Loucy (cell line): ENCODE measurements at regions not wholly inside any gene's neighbourhood (a gene's known extent, or its start where the extent isn't known, plus 50 kb on each side); places are given as distances from the start of the nearest gene placed in this dataset.

Experiments
- EZH2phosphoT487 ChIP-seq: fragments of 200-600 bp; IDR thresholded peaks from 2 replicates; pipeline ENCODE4 v1.6.1; 2018; ENCODE audit warnings: antibody characterized with exemption, mild to moderate bottlenecking, moderate library complexity, borderline replicate concordance
- TF ChIP-seq, protein P1 (sequence below): fragments of 200-600 bp; sonication (generic); conservative IDR thresholded peaks from 2 replicates; pipeline ENCODE4 v1.5.1; 2014; ENCODE audit warnings: mild to moderate bottlenecking, antibody characterized with exemption, low read length

DNA sequence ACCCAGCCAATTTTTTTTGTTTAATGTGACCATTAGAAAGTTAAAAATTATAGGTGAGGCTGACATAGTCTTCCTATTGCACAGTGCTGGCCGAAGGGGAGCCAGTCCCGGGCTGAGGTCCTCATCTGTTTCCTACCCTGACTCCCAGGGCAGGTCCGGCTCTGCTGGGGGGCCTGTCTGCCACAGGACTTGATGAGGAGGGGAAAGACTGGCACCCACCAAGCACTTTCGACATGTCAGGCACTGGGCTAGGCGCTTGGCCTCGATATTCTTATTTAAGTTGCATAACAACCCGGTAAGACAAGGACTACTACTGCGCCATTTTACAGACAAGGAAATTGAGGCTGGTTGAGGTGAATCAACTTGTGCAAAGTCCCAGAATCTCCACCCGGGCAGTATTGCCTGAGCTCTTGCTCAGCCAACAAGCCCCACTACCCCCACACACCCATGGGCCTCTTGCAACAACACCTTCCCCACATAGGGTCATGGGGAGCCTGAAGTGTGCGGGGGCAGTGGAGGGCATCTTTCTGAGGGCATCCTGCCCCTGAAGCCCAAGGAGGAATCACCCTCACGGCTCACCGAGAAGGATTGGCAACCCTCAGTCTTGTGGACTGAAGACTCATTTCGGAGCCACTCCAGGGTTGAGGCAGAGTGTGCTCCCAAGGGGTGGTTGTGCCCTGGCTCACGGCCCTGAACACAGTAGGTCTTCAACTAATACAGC is 62.7 kb upstream of the LINC01488 start:
- TF ChIP-seq, protein P1, sequence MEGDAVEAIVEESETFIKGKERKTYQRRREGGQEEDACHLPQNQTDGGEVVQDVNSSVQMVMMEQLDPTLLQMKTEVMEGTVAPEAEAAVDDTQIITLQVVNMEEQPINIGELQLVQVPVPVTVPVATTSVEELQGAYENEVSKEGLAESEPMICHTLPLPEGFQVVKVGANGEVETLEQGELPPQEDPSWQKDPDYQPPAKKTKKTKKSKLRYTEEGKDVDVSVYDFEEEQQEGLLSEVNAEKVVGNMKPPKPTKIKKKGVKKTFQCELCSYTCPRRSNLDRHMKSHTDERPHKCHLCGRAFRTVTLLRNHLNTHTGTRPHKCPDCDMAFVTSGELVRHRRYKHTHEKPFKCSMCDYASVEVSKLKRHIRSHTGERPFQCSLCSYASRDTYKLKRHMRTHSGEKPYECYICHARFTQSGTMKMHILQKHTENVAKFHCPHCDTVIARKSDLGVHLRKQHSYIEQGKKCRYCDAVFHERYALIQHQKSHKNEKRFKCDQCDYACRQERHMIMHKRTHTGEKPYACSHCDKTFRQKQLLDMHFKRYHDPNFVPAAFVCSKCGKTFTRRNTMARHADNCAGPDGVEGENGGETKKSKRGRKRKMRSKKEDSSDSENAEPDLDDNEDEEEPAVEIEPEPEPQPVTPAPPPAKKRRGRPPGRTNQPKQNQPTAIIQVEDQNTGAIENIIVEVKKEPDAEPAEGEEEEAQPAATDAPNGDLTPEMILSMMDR = no peak
- TF ChIP-seq EZH2phosphoT487 = no peak
